ENCODE measurements at regions not wholly inside any gene's neighbourhood (a gene's known extent, or its start where the extent isn't known, plus 50 kb on each side); places are given as distances from the start of the nearest gene placed in this dataset.

- no peak for TF ChIP-seq CTCF (IDR thresholded peaks at IDR 0.05)
- TF ChIP-seq POLR2AphosphoS5 (IDR thresholded peaks at IDR 0.05), result no peak
- TF ChIP-seq POLR2A (IDR thresholded peaks at IDR 0.05), result no peak
Observed at GRCh38 chr2:164054651-164055050, 318.8 kb upstream of the FIGN start.
